Heart right ventricle (tissue), 16 donors: ENCODE measurements at regions not wholly inside any gene's neighbourhood (a gene's known extent, or its start where the extent isn't known, plus 50 kb on each side); places are given as distances from the start of the nearest gene placed in this dataset.

Source experiments
- ATAC-seq, 8 donors: fragments of 200-7000 bp; cut with Tn5 transposase; one replicate each; pipeline ENCODE4 v1.9.1; 2020; ENCODE audit warnings: mild to moderate bottlenecking in 8 of 8, moderate library complexity in 8 of 8, moderate number of reproducible peaks in 1 of 8
- DNase-seq, 2 donors: peaks; one replicate each; pipeline ENCODE4 v3.0.0-alpha.2; 2020
- H3K27ac ChIP-seq, 10 donors: fragments of 200-600 bp; sonication (generic) in 2 of 10; one replicate each; pipeline versions ENCODE4 v1.5.0 to v1.8.0; 2020 to 2022; ENCODE audit warnings: mild to moderate bottlenecking in 3 of 10
- H3K27me3 ChIP-seq, 7 donors: fragments of 200-600 bp; one replicate each; pipeline ENCODE4 v1.8.0; 2021 to 2022; ENCODE audit warnings: mild to moderate bottlenecking in 2 of 7
- H3K36me3 ChIP-seq, 9 donors: fragments of 200-600 bp; sonication (generic) in 1 of 9; one replicate each; pipeline versions ENCODE4 v1.5.0 to v1.8.0; 2020 to 2022; ENCODE audit warnings: mild to moderate bottlenecking in 2 of 9
- H3K4me1 ChIP-seq, 9 donors: fragments of 200-600 bp; sonication (generic) in 1 of 9; one replicate each; pipeline versions ENCODE4 v1.5.0 to v1.8.0; 2020 to 2022; ENCODE audit warnings: mild to moderate bottlenecking in 4 of 9
- H3K4me3 ChIP-seq, 10 donors: fragments of 200-600 bp; sonication (generic) in 2 of 10; one replicate each; pipeline versions ENCODE4 v1.5.0 to v1.8.0; 2020 to 2022; ENCODE audit warnings: mild to moderate bottlenecking in 7 of 10, moderate library complexity in 2 of 10
- H3K9me3 ChIP-seq, 11 donors: fragments of 200-600 bp in 10 of 11; sonication (generic) in 2 of 11; one replicate each; pipeline versions ENCODE4 v1.5.0 to v1.8.0; 2013 to 2022; ENCODE audit warnings: mild to moderate bottlenecking in 2 of 11, control low read depth in 1 of 11, moderate library complexity in 1 of 11
- WGBS, 2 donors: extraction: QIAGEN DNeasy Blood & Tissue Kit; methylation state at CpG; one replicate each; pipeline ENCODE4 v1.1.7; 2013; ENCODE audit warnings: inconsistent platforms in 1 of 2; 5-methylcytosine and 5-hydroxymethylcytosine counted together
- intact Hi-C, 10 donors: fragments of 100-400 bp; cut with DNase I; formaldehyde crosslinking; loops; one replicate each; pipeline versions ENCODE4 v1.11.1 to v1.14.2; 2022
- TF ChIP-seq, protein P1 (sequence below), 9 donors: fragments of 200-600 bp; sonication (generic) in 2 of 9; IDR thresholded peaks; one replicate each; pipeline versions ENCODE4 v1.5.0 to v1.8.0; 2021 to 2022; ENCODE audit warnings: antibody characterized with exemption in 9 of 9, mild to moderate bottlenecking in 5 of 9, moderate library complexity in 1 of 9
- donor health status: Arrhythmogenic right ventricular cardiomyopathy.
- donor health status: ischemic (EF 13 %, LVEDD 7.1; RV severe dilation, severe dysfunction).
- donor health status: healthy with polysubstance abuse.
- donor health status: DM: no; HTN: yes; CAD: no.
- donor health status: DM: no; HTN: no; CAD: no.
- donor health status: ischemic (EF 25% LVEDD 6.9; RV normal size, moderate dysfunction).
- donor health status: ischemic (EF 25% LVEDD 5.7; RV mildly dilated, moderate dysfunction).
- donor health status: healthy.
- donor health status: DM: yes; HTN: yes; CAD: no.
- donor health status: Ischemic cardiomyopathy.
- donor health status: ischemic (EF 35%, LVEDD 5.7; RV mildly dilated, moderate dysfunction).
- donor health status: nonischemic (EF 11% LVEDD 7.7; RV severe dilation, severe dysfunction).
- donor health status: DM: yes; HTN: yes; CAD: no.
- donor health status: PGD.
- donor health status: ischemic (EF 29% LVEDD 5.4; RV normal size, mild dysfunction).
- donor health status: nonischemic (EF 23%, LVEDD 6.1; RV moderate dilation, normal function).

DNA sequence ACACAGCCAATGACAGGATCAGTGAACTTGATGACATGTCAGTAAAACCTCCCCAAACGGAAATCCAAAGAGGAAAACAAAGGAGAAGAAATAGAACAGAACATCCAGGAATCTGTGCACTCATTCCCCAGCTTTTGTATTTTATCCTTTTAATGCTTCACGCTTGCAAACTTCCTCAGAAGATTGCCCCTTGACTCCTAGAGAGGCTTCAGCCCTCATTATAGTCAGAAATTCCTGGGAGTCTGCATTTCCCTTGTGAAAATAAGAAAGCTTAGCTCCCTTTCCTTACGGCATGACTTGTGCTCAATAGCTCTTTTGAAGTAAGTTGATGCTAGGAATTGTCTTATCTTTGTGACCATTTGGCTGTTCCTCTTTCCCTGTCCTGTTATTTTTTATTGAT lies 313.6 kb upstream of the OPRM1 start:
- peaks cover 0 to 8% (median 0%) of the 10 kb centered on the region in 9 donors for H3K4me1 ChIP-seq
- TF ChIP-seq, protein P1, sequence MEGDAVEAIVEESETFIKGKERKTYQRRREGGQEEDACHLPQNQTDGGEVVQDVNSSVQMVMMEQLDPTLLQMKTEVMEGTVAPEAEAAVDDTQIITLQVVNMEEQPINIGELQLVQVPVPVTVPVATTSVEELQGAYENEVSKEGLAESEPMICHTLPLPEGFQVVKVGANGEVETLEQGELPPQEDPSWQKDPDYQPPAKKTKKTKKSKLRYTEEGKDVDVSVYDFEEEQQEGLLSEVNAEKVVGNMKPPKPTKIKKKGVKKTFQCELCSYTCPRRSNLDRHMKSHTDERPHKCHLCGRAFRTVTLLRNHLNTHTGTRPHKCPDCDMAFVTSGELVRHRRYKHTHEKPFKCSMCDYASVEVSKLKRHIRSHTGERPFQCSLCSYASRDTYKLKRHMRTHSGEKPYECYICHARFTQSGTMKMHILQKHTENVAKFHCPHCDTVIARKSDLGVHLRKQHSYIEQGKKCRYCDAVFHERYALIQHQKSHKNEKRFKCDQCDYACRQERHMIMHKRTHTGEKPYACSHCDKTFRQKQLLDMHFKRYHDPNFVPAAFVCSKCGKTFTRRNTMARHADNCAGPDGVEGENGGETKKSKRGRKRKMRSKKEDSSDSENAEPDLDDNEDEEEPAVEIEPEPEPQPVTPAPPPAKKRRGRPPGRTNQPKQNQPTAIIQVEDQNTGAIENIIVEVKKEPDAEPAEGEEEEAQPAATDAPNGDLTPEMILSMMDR (IDR thresholded peaks at IDR 0.05), result no peak
- 13 to 20% methylated on average over 3 of the region's 3 CpGs for WGBS, 2 donors
- no peak for DNase-seq
- intact Hi-C loops, result no loop called here
- no peaks in the 10 kb centered on the region for H3K36me3 ChIP-seq
- H3K27ac ChIP-seq, result no peak overlapping the region
- H3K4me3 ChIP-seq, result no peak overlapping the region
- H3K9me3 ChIP-seq, result peaks cover 0 to 7% (median 0%) of the 10 kb centered on the region in 11 donors
- no peak for ATAC-seq
- H3K27me3 ChIP-seq, result no peaks in the 10 kb centered on the region

DNA sequence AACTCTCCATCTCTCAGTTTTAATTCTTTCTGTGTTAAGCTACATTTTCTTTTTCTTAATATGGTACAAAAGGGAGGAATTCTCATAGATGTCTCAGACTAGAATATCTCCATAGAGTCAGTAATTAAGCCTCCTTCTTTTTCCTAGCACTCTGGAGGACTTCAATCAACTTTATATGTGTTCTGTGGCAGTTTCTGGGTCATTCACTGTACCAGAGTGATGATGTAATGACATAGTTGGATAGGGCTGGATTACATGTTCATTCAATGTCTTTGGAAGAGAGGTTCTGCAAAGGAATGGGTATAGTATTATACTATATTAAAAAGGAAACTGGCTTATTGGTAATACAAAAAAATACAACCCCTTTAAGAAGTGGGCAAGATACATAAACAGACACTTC lies 318.3 kb upstream of the OPRM1 start:
- H3K4me1 ChIP-seq, result no peaks in the 10 kb centered on the region
- TF ChIP-seq, protein P1 (IDR thresholded peaks at IDR 0.05), result no peak
- no peak overlapping the region for H3K4me3 ChIP-seq
- H3K27ac ChIP-seq, result no peak overlapping the region
- H3K9me3 ChIP-seq, result peaks cover 0 to 7% (median 0%) of the 10 kb centered on the region in 11 donors
- intact Hi-C loops, result no loop called here
- DNase-seq (no peak), ATAC-seq (no peak)
- H3K36me3 ChIP-seq, result no peaks in the 10 kb centered on the region
- H3K27me3 ChIP-seq, result no peaks in the 10 kb centered on the region

DNA sequence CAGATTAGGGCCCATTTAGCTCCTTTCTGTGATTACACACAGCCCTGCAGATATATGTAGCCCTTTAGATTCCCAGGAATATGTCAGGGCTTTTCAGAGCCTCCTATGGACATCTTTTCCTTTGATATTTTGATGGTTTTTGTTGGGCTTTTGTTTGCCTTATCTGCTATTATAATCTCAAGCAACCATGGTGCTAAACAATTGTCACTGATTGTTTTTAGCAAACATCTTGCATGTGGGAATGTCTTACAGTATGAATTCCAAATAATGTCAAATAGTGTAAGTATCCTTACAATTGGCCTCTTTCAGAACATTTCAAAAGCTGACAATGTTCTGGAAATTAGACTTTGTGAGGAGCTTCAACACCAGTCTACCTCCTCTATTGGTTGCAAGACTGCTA lies 333.6 kb upstream of the OPRM1 start:
- Histone ChIP-seq H3K9me3 (peaks cover 0 to 33% (median 16%) of the 10 kb centered on the region in 11 donors), H3K4me3 (no peak overlapping the region), H3K36me3 (no peaks in the 10 kb centered on the region), H3K27me3 (no peaks in the 10 kb centered on the region), H3K4me1 (no peaks in the 10 kb centered on the region), H3K27ac (no peak overlapping the region)
- DNase-seq (no peak), ATAC-seq (no peak)
- TF ChIP-seq, protein P1 (IDR thresholded peaks at IDR 0.05), result no peak
- intact Hi-C loops, result no loop called here

DNA sequence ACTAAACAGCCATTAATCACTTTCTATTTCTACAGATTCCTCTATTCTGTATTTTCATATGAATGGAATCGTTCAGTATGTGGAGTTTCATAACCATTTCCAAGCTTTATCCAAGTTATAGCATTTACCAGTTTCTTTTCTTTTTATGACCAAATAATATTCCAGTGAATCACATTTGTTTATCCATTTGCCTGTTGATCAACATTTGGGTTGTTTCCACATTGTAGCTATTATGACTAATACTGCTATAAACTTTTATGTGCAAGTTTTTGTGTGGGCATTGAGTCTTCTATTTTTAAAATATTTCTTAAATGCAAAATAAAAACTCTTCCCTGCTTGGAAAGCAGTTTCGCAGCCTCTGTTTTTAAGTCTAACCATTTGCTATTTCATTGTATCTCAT lies 336.4 kb upstream of the OPRM1 start:
- Histone ChIP-seq H3K27me3 (no peaks in the 10 kb centered on the region), H3K36me3 (no peaks in the 10 kb centered on the region), H3K4me1 (no peaks in the 10 kb centered on the region), H3K27ac (no peak overlapping the region), H3K4me3 (no peak overlapping the region), H3K9me3 (peaks cover 0 to 39% (median 16%) of the 10 kb centered on the region in 11 donors)
- WGBS, 2 donors, result 78 to 83% methylated on average over 2 of the region's 2 CpGs
- intact Hi-C loops, result no loop called here
- TF ChIP-seq, protein P1 (IDR thresholded peaks at IDR 0.05), result no peak
- DNase-seq (no peak), ATAC-seq (no peak)

DNA sequence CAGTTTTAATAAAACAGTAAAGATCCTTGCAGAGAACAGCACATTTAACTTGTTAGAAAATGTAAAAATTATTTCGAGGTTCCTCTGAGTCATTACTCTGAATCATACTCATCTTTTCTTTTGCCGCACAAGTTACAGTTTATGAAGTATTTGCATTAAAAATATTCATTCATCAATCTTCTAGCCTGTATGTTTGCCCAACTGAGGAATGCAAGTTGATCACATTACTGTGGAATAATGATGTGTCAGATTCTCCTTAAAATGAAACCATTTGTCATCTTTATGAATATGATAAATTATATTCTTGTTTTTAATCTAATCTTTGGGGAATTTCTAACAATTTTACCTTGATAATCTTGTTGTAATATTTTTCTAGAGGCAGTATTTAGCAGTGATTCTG lies 340.4 kb upstream of the OPRM1 start:
- DNase-seq (no peak), ATAC-seq (no peak)
- H3K9me3 ChIP-seq, result peaks cover 0 to 13% (median 0%) of the 10 kb centered on the region in 11 donors
- H3K36me3 ChIP-seq, result no peaks in the 10 kb centered on the region
- intact Hi-C loops, result no loop called here
- TF ChIP-seq, protein P1 (IDR thresholded peaks at IDR 0.05), result no peak
- WGBS, 2 donors, result 86 to 91% methylated on average over 2 of the region's 2 CpGs
- H3K4me1 ChIP-seq, result no peaks in the 10 kb centered on the region
- no peaks in the 10 kb centered on the region for H3K27me3 ChIP-seq
- H3K27ac ChIP-seq, result no peak overlapping the region
- H3K4me3 ChIP-seq, result no peak overlapping the region
